ENCODE measurements at regions not wholly inside any gene's neighbourhood (a gene's known extent, or its start where the extent isn't known, plus 50 kb on each side); places are given as distances from the start of the nearest gene placed in this dataset.

DNA sequence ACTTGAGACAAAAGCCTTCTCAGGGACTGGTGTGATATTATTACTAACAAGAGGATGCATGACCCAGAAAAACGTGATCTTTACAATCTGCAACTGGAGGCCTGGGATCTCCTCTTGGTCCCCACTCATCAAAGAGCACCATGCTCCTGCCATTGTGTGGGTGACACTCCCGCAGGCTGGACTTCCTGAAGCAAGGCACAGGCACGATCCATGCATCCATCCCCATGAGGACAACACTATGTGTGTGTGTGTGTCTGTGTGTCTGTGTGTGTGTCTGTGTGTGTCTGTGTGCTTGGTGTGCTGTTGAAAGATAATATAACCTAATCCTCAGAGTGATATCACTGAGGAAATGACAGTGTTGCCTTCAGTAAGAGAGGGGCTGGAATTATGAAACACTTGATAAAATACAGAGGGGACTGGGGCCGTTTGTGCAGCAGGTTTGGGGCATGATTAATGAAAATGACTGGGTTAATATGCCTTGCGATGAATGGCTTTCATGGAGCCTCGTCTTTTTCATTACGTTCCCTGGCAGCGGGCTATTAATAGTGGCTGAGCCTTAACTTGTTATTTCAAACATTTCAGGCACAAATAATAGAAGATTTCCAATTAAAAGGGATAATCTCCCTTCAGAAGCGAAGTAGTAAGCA is 180.8 kb upstream of the TCERG1L start:
- DNase-seq, result no peak

DNA sequence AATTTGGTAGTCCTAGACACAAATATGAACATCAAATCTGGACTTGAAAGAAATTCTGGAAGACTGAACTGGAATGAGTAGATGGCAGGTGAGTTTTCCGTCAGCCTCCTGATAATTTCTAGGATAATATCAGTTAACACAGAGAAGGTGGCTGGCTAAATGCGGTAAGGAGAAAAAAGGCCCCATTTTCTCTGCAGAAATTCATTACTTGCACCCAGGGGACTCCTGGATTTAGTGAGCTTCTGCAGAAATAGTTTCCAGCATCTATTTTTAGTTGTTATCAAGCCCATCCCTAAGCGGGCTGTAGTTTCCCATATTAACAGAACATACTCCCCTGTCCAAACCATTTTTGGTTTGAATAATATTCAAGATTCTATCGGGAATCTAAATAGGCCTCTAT is 181.9 kb upstream of the TCERG1L start:
- no peak for DNase-seq

DNA sequence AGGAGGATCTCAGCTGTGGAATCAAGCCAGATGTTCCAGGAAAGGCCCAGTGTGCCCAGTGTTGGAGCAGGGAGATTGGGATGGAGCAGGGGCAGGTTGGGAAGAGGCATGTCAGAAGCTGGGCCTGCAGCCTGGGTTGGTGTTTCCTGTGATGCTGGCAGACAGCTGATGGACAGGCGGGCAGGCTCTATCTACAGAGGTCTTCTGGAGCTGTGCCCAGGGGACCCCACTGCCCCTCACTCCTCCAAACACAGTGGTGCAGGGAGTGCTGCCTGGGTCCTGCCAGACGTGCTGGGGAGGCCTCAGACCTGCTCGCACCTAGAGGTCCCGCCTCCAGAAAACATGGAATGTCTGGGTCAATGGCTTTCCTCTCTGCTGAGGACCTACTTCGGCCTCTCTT is 182.9 kb upstream of the TCERG1L start:
- no peak for DNase-seq

DNA sequence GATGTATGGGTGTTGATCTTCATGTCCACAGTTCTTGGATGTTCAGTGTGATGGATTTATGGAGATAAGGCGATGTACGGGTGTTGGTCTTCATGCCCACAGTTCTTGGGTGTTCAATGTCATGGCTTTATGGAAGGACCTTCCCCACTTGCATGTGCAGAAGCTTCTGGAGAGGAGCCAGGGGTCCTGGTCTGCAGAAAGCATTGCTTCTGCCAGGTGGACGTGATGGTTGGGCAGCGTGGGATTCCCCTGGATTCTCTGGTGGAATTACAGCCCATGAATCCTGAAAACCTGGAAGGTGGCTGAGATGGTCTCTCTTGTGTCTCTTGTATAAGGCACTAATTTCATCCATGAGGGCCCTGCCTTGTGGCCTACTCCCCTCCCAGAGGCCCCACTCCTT is 183.7 kb upstream of the TCERG1L start:
- DNase-seq, result no peak

DNA sequence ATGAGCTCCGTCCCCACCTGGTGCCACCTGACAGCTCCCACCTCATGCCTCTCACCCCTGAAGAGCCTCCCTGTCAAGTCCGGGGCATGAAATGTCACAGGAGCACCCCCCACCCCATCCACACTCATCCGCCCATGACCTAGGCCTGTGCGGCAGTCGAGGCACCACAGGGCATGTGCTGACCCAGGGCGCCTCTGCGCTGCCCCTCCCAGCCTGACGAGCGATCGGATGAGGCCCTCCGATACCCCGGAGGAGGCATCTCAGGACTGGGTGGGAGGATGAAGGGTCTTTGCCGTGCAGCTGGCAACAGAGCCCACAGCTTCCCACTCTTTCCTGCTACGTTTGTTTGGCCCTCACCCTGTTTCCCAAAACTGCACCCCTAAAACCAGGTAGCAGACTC is 184.4 kb upstream of the TCERG1L start:
- DNase-seq, result no peak

DNA sequence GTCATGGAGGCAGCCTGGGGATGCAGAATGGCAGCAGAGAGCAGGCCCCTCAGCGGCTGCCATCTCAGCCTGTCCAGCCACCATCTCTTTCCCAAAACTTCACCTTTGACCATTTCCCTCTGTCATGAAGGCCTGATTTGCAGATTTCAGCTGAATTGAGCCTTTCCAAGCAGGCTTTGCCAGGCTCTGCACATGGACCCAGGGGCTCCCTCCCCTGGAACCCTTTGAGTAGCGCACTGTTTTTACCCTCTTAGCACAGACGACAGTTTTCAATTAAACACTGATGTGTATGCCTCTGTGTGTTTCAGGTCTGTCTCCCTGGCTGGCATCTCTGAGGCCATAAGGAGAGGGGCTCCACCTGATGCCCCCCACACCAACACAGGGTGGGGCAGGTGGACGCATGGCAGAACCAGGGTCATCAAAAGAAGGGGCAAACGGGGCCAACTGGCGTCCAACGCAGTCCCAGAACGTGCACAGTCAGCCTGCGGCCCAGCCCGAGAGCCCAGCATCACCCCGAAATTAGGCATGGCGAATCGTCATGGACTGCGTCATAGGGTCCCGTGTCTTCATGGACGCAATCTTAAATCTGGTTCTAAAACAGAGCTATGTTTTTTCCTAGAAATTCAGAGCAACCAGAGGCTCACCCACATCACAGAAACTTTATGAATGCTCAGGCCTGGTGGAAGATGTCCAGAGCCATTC is 185.0 kb upstream of the TCERG1L start:
- no peak for DNase-seq

DNA sequence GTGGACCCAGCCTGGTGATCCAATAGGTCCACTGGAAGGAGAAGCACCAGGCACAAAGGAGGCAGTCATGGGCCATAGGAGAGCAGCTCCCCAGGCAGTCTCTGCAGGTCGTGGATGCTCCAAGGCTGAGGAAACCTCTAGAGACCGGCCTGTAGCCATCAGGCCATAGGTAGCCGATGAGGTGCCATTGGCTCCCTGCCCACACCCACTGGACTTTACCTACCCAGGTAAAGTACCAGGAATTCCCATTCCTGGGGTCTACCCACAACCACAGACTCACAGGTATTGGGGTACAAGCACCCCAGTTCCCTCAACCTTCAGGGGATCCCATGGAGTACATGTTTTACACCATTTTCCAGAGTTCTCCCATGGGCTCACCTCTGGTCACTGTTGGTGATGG is 188.0 kb upstream of the TCERG1L start:
- no peak for DNase-seq

DNA sequence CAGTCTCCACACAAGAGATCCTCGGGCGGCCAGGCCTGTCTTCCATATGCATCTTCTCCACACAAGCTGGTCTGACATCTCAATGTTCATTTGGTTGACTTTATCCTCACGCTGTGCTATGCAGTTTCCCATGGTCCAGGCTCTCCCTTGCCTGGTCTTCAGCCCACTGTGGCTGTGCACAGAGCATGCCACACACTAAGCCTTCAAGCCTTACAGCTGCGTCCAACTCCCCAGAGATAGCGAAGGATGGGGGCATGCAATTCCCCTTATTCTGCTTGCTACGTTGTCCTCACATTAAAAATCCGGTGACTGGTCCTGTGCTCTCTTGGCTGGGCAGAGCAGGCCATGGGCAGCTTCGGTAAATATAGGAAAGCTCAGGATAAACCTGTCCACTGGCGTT is 188.7 kb upstream of the TCERG1L start:
- DNase-seq, result no peak

DNA sequence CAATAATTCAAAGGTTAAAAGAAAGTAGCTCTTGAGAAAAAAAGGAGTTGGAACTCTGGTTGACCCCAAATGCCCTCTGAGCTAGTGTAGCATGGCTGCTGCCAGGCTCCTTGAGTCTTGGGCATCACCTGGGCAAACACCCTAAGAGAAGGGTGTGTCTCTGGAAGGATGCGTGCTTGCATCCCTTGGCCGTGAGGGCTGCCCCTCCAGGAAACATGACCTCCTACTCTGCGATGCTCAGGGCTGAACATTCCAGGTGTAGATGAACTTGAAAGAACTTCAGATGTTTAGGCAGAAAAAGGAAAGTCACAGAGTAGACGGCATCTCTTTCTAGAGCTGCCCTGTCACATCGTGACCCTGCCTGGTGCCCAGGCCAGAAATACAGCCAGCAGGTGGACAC is 189.4 kb upstream of the TCERG1L start:
- DNase-seq, result no peak

DNA sequence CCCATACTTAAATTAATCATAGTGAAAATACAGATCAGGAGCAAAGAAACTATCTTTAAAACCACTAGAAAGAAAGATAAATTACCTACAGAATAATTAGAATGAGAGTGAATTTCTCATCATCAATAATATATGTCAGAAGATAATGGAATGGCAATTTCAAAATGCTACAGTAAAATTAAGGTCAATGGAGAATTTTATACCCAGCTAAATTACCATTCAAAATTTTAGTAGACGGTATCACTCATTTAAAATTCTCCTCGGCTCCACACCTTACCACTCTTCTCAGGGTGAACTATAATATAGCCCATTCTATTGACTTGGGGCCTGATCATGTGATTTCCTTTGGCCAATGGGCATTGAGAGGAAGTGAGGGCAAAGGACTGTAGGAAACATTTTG is 192.5 kb upstream of the TCERG1L start:
- no peak for DNase-seq

DNA sequence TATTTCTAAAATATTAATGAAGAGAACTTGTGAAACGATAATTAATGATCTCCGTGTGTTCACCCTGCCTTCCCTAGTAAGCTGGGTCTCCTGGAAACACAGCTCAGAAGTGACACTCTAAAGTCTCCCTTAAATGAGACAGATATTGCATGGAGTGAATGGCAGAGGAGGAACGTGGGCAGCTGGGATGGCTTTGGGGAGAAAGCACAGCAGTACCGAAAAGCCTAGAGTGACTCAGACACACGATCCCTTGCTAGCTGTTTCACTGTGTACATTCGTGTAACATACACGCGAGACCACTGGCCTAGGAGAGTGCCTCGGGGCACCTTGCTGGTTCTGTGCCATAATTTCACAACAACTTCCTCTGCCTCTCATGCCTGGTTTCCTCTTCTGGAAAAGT is 199.9 kb upstream of the TCERG1L start:
- no peak for DNase-seq

DNA sequence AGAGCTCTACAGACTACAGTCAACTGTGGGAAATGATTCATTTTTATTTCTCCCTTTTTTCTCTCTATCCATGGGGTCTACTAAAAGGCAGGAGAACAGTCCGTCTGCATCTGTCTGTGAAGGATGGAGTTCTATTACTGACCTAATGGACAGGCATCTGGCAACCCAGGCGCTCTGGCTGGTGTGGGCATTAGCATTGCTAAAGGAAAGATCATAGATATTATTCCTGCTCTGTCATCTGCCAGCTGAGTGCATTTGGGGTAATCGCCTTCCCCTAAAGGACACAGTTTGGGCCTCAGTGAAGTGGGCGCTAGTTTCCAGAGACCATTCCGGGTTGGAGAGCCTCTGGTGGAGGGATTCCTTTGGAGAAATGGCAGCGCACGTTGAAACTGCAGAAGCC is 201.3 kb upstream of the TCERG1L start:
- DNase-seq, result no peak

DNA sequence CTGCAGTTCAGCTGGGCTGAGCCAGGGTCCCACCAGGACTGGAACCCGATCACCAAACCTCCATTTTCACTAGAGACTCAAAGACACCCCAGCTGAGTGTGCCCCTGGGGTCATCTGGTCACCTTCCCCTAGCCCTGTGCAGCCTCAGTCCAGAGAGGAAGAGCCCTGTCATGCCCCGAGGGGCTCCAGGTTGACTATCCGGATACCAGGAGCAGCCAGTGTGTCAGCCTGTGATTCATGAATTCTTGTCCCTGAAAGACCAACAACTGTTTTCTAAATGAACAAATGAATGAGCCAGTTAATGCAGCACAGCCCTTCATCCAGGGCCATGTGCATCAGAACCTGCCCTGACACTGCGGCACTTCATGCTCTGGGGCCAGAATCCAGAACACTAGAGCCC is 201.9 kb upstream of the TCERG1L start:
- no peak for DNase-seq

DNA sequence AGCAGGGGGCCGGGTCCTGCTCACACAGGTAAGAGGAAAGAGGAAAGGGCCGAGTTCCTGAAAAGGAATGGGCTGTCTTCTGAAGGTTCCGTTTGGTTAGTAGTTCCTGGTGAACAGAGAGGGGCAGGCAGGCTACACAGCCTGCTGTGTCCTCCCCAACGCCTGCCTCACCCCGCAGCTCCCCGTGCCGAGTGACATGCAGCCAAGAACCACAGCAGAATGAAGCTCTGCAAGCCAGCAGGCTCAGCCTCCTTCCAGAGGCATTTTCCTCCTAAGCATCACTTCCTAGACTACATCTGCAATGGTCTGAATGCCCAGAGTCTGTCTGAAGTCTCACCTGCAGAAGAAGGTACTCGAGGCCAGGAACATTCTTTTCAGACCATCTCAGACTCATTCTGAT is 202.4 kb upstream of the TCERG1L start:
- no peak for DNase-seq

DNA sequence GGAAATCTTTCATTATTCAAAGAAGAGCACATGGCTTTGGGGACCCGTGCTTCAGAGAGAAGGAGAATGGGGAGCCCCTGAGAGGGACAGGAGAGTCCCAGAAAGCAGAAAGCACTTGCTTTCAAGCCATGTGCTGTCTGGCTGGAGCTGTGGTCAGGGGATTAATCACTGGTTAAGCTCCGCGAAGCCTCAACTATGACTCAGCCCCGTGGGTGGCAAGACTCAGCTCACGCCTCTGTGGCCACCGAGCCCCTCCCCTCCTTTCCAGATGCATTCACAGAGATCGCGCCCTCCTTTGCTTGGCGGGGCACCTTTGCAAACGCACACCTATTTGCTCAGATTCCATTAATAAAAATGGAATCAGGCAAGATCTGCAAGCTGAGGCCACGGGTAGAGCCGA is 202.9 kb upstream of the TCERG1L start:
- no peak for DNase-seq

DNA sequence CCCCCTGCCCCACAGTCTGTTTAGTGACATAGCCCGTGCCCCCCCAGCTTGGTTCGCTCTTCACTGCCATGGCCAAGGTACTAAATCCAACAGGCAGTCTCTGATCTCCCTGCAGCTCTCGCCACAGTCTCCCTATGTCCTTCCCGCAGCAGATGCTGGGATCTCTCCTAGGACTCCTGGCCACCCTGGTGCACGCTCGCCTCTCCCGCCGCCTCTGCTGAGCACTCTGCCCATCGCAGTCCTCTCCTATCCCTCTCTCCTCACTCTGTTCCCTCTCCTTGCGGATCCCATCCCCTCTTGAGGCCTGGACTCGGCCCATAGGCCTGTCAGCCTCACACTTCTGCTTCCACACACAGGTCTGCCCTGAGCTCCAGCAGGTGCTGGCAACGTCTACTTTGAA is 204.8 kb upstream of the TCERG1L start:
- no peak for DNase-seq

DNA sequence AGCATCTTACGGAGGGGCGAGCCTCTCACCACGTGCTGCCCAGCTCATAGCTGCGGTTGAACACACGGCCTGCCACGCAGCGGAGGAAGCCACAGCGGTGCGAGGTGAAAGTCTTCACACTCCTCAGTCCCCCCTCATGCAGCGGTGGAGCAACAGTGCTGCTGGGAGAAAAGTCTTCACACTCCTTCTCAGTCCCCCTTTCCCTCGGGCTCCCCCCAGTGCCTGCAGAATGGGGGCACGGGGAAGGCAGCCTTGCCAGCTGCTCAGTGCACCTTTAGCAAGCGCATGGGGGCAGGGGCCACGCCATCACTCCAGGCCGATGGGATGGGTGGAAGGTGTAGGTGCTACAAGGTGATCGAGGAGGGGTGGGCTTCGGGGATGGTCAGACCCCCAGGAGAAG is 206.3 kb upstream of the TCERG1L start:
- no peak for DNase-seq

DNA sequence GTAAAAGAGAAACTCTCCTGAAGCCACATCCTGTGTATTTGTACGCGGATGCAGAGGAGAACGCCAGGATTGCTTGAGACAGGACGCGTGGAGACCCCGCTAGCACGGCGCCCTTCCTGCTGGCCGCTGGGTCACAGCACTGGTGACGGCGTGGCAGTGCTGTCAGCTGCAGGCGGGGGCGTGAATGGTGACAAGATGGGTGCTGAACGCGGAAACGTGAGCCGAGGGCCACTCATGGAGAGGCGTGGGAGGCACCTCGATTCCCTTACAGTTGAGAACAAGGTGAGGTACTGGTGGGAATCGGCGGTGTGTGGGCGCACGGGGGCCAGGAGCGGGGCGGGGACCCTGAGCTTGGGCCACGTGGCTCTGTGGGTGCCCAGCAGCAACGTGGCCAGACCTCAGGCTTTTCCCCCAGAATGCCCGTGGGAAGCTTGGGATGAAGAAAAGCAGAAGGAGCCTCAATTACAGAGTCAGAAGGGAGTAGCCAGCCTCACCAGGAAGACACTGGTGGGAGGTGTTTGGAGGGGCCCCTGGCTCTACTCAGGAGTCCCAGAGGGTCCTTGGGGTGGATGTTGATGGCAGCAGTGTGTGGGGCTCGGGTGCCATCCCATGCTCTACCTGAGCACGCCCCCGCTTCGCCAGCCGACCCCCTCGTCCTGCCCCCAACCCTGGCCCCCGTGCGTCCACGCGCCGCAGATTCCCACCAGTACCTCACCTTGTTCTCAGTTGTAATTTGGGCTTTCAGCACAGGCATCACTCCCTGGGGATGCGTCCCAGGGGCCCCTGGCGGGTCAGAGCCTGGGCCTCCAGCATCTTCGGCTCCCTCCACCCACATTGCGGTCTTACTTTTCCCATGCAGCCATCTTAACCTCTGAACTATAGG is 208.4 kb upstream of the TCERG1L start:
- DNase-seq, result no peak

DNA sequence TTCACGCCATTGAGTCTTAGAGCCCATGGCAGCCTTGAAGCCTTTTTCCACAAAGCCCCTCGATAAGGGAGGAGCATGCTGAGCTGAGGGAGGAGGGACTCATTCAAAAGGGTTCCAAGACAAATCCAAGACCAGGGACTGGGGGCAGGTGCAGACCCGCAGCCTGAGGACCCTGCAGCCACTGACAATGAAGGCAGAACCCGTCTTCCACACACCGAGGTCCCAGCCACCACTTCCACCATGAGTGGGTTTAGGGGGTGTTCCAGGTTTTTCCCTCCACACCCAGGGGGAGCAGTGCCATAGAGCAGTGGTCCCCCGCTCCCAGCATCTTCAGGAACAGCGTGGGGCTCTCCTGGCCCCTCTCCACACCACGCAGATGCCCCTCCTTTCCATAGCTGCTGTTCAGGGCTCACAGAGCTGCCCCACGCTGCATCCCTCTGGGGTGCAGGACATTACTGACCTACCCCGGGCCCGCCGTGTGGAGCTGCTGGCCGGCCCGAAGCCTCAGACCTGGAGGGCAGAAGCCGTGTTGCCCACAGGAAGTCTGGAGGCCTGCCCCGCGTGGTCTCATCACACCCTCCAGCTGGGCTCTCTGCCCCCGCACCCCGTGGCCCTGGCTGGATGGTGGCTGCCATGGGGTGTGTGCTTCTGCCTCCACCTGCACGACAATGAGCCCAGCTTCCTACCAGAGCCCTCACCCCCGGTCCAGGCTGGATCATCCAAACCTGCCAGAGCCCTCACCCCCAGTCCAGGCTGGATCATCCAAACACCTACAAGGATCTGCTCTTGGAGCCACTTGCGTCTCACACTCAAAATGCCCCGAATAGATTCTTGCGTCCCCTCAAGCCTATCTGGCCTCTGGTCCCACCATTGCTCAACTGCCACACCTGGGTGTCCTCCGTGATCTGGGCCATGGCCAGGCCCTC is 220.0 kb upstream of the TCERG1L start:
- no peak for DNase-seq

DNA sequence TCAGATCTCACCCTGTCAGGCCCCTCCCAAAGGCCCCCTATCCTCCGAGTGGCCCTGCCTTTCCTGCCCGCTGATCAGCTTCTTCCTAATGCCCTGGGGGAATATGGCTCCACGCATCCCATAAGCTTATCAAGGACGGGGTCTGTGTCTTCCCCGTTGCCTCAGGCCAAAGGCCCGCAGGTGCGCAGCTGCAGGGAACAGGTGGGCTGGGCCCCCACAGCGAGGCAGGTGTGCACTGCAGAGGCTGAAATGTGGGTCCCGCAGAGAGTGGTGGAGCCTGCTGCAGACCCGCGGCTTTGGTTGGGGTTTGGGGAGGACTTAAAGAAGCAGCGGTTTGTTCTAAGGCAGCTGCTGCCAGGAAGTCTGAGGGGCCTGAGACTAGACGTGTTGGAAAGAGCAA is 220.8 kb upstream of the TCERG1L start:
- no peak for DNase-seq

DNA sequence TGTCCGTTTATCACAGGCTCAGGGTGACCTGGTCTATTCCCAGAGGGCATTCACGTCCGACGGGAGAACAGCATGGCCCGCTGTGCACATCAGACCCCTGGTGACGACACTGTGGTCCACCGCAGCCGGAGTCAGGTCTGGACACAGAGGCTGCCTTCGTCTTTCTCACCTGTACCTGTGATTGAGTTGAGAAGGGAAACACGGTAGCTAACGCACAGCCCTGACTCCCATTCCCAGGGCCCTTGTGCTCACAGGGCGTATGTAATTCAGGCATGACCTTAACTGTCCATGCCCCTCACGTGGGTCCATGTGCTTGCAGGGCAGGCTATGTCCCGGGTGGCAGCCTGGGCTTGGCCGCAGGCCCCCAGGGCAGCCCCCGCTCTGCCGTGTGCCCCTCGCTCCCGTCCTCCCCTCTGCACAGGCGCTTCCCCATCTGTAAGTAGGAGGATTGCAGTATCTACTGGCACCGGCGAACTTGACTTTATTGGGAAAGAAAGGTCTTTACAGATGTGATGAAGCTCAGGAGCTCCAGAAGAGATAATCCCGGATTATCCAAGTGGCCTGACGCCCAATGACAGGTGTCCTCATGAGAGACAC is 221.3 kb upstream of the TCERG1L start:
- DNase-seq, result no peak

DNA sequence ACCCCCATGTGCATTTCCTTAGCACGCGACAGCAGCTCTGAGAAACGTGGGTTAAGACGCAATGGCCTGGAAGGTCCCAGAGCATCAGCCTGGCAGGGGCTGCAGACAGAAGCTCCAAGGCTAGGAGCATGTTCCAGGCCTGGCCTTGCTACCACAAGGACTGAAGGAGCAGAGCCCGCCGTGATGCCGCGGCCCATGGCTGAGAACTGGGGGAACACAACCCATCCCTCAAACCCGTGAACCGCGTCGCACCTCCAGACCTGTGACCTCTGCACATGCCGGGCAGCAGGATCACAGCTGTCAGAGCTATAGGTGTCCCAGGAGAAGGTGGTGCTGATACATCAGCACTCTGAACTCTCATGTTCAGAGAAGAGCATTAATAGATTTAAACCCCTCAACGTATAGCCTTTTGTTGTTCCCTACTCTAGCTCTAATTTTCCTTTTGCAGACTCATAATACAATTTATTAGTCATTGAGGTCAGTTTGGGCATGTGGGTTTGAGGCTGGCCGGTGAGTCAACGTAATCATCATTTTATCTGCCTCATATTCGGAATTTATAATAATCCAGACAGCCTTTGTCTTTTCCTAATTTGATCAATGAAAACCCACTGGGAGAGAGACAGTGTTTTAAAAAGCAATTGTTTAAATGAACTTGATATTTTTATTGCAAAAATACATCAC is 222.5 kb upstream of the TCERG1L start:
- no peak for DNase-seq
